HepG2 (cell line): ENCODE measurements at regions not wholly inside any gene's neighbourhood (a gene's known extent, or its start where the extent isn't known, plus 50 kb on each side); places are given as distances from the start of the nearest gene placed in this dataset.

Experiments used
- ATAC-seq: fragments of 200-7000 bp; cut with Tn5 transposase; 3 replicates; pipeline ENCODE4 v1.9.1; 2020; ENCODE audit warnings: mild to moderate bottlenecking, moderate library complexity
- BruUV-seq: library from RNA; stranded (reverse); fragments of 400-500 nt; replicated peaks from 2 replicates; lab custom pipeline; 2021; lab: Mats Ljungman, UMichigan
- CTCF ChIA-PET: fragments of 300-600 bp; formaldehyde crosslinking; extraction: SDS; loops from one replicate; lab custom pipeline; 2021; ENCODE audit warnings: low total read pairs, inconsistent platforms, low intra/inter-chr PET ratio; lab: Yijun Ruan, JAX
- POLR2A ChIA-PET: fragments of 350-600 bp; sonication (Branson Sonifier 250); formaldehyde crosslinking; loops from one replicate; lab custom pipeline; 2020; ENCODE audit warnings: antibody characterized with exemption, inconsistent platforms; lab: Yijun Ruan, JAX
- DNase-seq: peaks from one replicate; pipeline ENCODE4 v3.0.0-alpha.2; 2015; ENCODE audit warnings: low spot score
- FAIRE-seq: peaks from 3 replicates; lab custom pipeline; 2011; peaks lifted over from hg19 to GRCh38; lab: Jason Lieb, UNC
- H2AFZ ChIP-seq: one replicate; pipeline ENCODE4 v1.6.1; 2011; ENCODE audit warnings: low read length, inconsistent platforms
- H3K27ac ChIP-seq: fragments of 300-600 bp; 3 replicates; pipeline ENCODE4 v1.8.0; 2011; ENCODE audit warnings: mixed run types, mild to moderate bottlenecking, mixed read lengths, low read length, inconsistent platforms; ENCODE audit not compliant: insufficient read depth; ENCODE audit errors: extremely low read length
- H3K27me3 ChIP-seq, 2 experiments: fragments of 200-600 bp in 1 of 2; 2 replicates in 1 of 2; 3 replicates in 1 of 2; pipeline versions ENCODE4 v1.6.0 to v1.8.0; 2011; ENCODE audit warnings: low read length in 2 of 2, mild to moderate bottlenecking in 2 of 2, moderate library complexity in 2 of 2, inconsistent platforms in 1 of 2; ENCODE audit not compliant: insufficient read depth in 2 of 2, control insufficient read depth in 1 of 2
- H3K36me3 ChIP-seq, 2 experiments: fragments of 200-600 bp in 1 of 2; replicated peaks in 1 of 2; 2 replicates in 1 of 2; 3 replicates in 1 of 2; pipeline versions ENCODE4 v1.5.1 to v1.8.0; 2011; ENCODE audit warnings: low read length in 2 of 2, inconsistent platforms in 1 of 2; ENCODE audit not compliant: insufficient read depth in 2 of 2, control insufficient read depth in 1 of 2
- H3K4me1 ChIP-seq: 2 replicates; pipeline ENCODE4 v1.5.1; 2012; ENCODE audit warnings: low read length, inconsistent platforms; ENCODE audit not compliant: insufficient read depth
- H3K4me2 ChIP-seq: 2 replicates; pipeline ENCODE4 v1.6.0; 2011; ENCODE audit warnings: low read depth, low read length, inconsistent platforms
- H3K4me3 ChIP-seq, 3 experiments: fragments of 200-600 bp in 1 of 3; sonication (generic), shearing (Covaris generic) in 1 of 3; replicated peaks in 1 of 3; 2 replicates each; pipeline ENCODE4 v1.5.1; 2011 to 2016; ENCODE audit warnings: low read length in 3 of 3, inconsistent platforms in 2 of 3, low read depth in 2 of 3, mild to moderate bottlenecking in 2 of 3, control low read depth in 1 of 3, mixed read lengths in 1 of 3; ENCODE audit not compliant: insufficient read depth in 1 of 3
- H3K79me2 ChIP-seq: one replicate; pipeline ENCODE4 v1.6.1; 2011; ENCODE audit warnings: low read length, inconsistent platforms; ENCODE audit not compliant: insufficient read depth
- H3K9ac ChIP-seq: 2 replicates; pipeline ENCODE4 v1.6.0; 2011; ENCODE audit warnings: mild to moderate bottlenecking, low read depth, low read length, inconsistent platforms; ENCODE audit not compliant: insufficient read depth
- H3K9me3 ChIP-seq: 2 replicates; pipeline ENCODE4 v1.5.1; 2012; ENCODE audit warnings: mild to moderate bottlenecking, low read length
- H4K20me1 ChIP-seq: 2 replicates; pipeline ENCODE4 v1.6.0; 2011; ENCODE audit warnings: inconsistent platforms, mild to moderate bottlenecking, low read length, moderate library complexity; ENCODE audit not compliant: insufficient read depth
- FOXC1 ChIP-seq: sonication (generic); formaldehyde crosslinking; IDR thresholded peaks from 2 replicates; pipeline ENCODE4 v1.8.0; 2022; ENCODE audit warnings: mild to moderate bottlenecking, missing genetic modification reagents, borderline replicate concordance
- HBP1 ChIP-seq: IDR thresholded peaks from 2 replicates; pipeline ENCODE4 v1.6.1; 2016; ENCODE audit warnings: low read depth, control low read depth
- HDAC6 ChIP-seq: fragments of 200-600 bp; sonication (generic); IDR thresholded peaks from 2 replicates; pipeline ENCODE4 v1.7.0; 2017; ENCODE audit warnings: mild to moderate bottlenecking, antibody characterized with exemption, low read length, low read depth
- IRX3 ChIP-seq: sonication (generic); formaldehyde crosslinking; IDR thresholded peaks from 2 replicates; pipeline ENCODE4 v1.8.1; 2023; ENCODE audit warnings: mild to moderate bottlenecking, low read depth, missing genetic modification reagents, borderline replicate concordance
- LBX2 ChIP-seq: sonication (generic); formaldehyde crosslinking; IDR thresholded peaks from 2 replicates; pipeline ENCODE4 v1.5.0; 2020; ENCODE audit warnings: missing genetic modification reagents, mild to moderate bottlenecking, borderline replicate concordance
- MBD4 ChIP-seq: IDR thresholded peaks from 2 replicates; pipeline ENCODE4 v1.6.1; 2012; ENCODE audit warnings: low read length, inconsistent platforms, borderline replicate concordance
- MEF2D ChIP-seq: sonication (generic); formaldehyde crosslinking; IDR thresholded peaks from 2 replicates; pipeline ENCODE4 v1.5.1; 2020; ENCODE audit warnings: mild to moderate bottlenecking, missing genetic modification reagents
- PATZ1 ChIP-seq: sonication (generic); formaldehyde crosslinking; IDR thresholded peaks from 2 replicates; pipeline ENCODE4 v1.4.0; 2020; ENCODE audit warnings: missing genetic modification reagents
- PCBP1 ChIP-seq: fragments of 200-400 bp; formaldehyde crosslinking; IDR thresholded peaks from 2 replicates; pipeline ENCODE4 v1.6.1; 2017; ENCODE audit warnings: mild to moderate bottlenecking, low read depth, low read length, borderline replicate concordance
- SNAPC5 ChIP-seq: sonication (generic); formaldehyde crosslinking; IDR thresholded peaks from 2 replicates; pipeline ENCODE4 v1.8.1; 2023; ENCODE audit warnings: mild to moderate bottlenecking, missing genetic modification reagents, borderline replicate concordance
- SOX5 ChIP-seq: IDR thresholded peaks from 2 replicates; pipeline ENCODE4 v1.6.1; 2016; ENCODE audit warnings: borderline replicate concordance
- TARDBP ChIP-seq: sonication (generic); formaldehyde crosslinking; IDR thresholded peaks from 2 replicates; pipeline ENCODE4 v1.8.0; 2022; ENCODE audit warnings: mild to moderate bottlenecking, missing genetic modification reagents
- ZNF333 ChIP-seq: sonication (generic); formaldehyde crosslinking; IDR thresholded peaks from 2 replicates; pipeline ENCODE4 v1.4.0; 2020; ENCODE audit warnings: mild to moderate bottlenecking, missing genetic modification reagents, borderline replicate concordance
- ZNF839 ChIP-seq: sonication (generic); formaldehyde crosslinking; IDR thresholded peaks from 2 replicates; pipeline ENCODE4 v1.4.0; 2020; ENCODE audit warnings: missing genetic modification reagents, mild to moderate bottlenecking, borderline replicate concordance
- WGBS: methylation state at CpG from one replicate; pipeline ENCODE4 v1.1.6; 2017; ENCODE audit warnings: low lambda C conversion rate; 5-methylcytosine and 5-hydroxymethylcytosine counted together
- in situ Hi-C: cut with HindIII; loops from 2 replicates; pipeline ENCODE4 v1.10.0; 2017; ENCODE audit warnings: low pct_unique_long_range_greater_than_20kb; ENCODE audit not compliant: extremely low pct_ligation_motif_present
- intact Hi-C: fragments of 100-400 bp; cut with micrococcal nuclease; formaldehyde crosslinking; loops from one replicate; pipeline ENCODE4 v1.10.0; 2022; ENCODE audit not compliant: unreplicated experiment

GRCh38 chr9:107178293-107178692, 104.8 kb upstream of the RAD23B start:
- BruUV-seq: no TSS peak
- Histone ChIP-seq H3K4me2 (no peak overlapping the region), H2AFZ (no peak overlapping the region), H3K4me1 (no peaks in the 10 kb centered on the region), H3K27me3 (no peaks in the 10 kb centered on the region; a peak in 2 of 5 replicates), H3K4me3 (no peak overlapping the region), H4K20me1 (no peaks in the 10 kb centered on the region), H3K9ac (no peak overlapping the region), H3K79me2 (no peaks in the 10 kb centered on the region), H3K36me3 (no peaks in the 10 kb centered on the region), H3K27ac (no peak overlapping the region), H3K9me3 (no peaks in the 10 kb centered on the region; the same call in 1 of the 2 replicates)
- in situ Hi-C loops (no loop called here), intact Hi-C loops (no loop called here)
- 7% methylated on average over 3 of the region's 3 CpGs for WGBS
- FAIRE-seq (no peak), DNase-seq (no peak), ATAC-seq (no peak)
- ChIA-PET POLR2A (no interaction called here), CTCF (no interaction called here)
- TF ChIP-seq MBD4 (no peak), IRX3 (CRISPR knock-in tag) (no peak), PCBP1 (no peak), ZNF333 (CRISPR knock-in tag) (no peak), LBX2 (CRISPR knock-in tag) (no peak), SOX5 (CRISPR knock-in tag) (no peak), MEF2D (CRISPR knock-in tag) (no peak), SNAPC5 (CRISPR knock-in tag) (no peak), FOXC1 (CRISPR knock-in tag) (no peak), HBP1 (CRISPR knock-in tag) (no peak), TARDBP (CRISPR knock-in tag) (no peak), HDAC6 (no peak), ZNF839 (CRISPR knock-in tag) (no peak), PATZ1 (CRISPR knock-in tag) (no peak)
